Epithelial cell of proximal tubule (primary cell): ENCODE measurements at regions not wholly inside any gene's neighbourhood (a gene's known extent, or its start where the extent isn't known, plus 50 kb on each side); places are given as distances from the start of the nearest gene placed in this dataset.

Experiments used
- DNase-seq: peaks from one replicate; pipeline ENCODE4 v3.0.0-alpha.2; 2011; ENCODE audit warnings: low read depth
- H3K4me3 ChIP-seq: 2 replicates; pipeline ENCODE4 v1.5.1; 2011; ENCODE audit warnings: low read depth, mild to moderate bottlenecking, low read length
- TF ChIP-seq, protein P1 (sequence below): conservative IDR thresholded peaks from 2 replicates; pipeline ENCODE4 v1.5.1; 2012; ENCODE audit warnings: low read depth, mild to moderate bottlenecking, low read length

DNA sequence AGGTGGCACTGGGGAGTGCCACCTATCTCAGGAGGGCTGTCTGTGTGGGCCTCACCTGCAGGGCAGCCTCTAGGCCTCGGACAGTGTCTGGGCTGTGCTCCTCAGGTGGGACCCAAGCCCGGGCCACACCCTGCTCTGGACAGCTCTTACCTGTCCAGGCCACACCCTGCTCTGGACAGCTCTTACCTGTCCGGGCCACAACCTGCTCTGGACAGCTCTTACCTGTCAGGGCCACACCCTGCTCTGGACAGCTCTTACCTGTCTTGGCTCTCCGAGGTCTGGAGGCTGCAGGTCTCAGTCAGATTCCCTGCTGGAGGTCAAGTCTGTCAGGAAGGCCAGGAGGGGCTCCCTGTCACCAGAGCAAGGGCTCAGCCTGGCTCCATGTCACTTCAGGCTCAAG, 80.6 kb downstream of the LINGO1 start:
- TF ChIP-seq, protein P1, sequence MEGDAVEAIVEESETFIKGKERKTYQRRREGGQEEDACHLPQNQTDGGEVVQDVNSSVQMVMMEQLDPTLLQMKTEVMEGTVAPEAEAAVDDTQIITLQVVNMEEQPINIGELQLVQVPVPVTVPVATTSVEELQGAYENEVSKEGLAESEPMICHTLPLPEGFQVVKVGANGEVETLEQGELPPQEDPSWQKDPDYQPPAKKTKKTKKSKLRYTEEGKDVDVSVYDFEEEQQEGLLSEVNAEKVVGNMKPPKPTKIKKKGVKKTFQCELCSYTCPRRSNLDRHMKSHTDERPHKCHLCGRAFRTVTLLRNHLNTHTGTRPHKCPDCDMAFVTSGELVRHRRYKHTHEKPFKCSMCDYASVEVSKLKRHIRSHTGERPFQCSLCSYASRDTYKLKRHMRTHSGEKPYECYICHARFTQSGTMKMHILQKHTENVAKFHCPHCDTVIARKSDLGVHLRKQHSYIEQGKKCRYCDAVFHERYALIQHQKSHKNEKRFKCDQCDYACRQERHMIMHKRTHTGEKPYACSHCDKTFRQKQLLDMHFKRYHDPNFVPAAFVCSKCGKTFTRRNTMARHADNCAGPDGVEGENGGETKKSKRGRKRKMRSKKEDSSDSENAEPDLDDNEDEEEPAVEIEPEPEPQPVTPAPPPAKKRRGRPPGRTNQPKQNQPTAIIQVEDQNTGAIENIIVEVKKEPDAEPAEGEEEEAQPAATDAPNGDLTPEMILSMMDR, result no peak

DNA sequence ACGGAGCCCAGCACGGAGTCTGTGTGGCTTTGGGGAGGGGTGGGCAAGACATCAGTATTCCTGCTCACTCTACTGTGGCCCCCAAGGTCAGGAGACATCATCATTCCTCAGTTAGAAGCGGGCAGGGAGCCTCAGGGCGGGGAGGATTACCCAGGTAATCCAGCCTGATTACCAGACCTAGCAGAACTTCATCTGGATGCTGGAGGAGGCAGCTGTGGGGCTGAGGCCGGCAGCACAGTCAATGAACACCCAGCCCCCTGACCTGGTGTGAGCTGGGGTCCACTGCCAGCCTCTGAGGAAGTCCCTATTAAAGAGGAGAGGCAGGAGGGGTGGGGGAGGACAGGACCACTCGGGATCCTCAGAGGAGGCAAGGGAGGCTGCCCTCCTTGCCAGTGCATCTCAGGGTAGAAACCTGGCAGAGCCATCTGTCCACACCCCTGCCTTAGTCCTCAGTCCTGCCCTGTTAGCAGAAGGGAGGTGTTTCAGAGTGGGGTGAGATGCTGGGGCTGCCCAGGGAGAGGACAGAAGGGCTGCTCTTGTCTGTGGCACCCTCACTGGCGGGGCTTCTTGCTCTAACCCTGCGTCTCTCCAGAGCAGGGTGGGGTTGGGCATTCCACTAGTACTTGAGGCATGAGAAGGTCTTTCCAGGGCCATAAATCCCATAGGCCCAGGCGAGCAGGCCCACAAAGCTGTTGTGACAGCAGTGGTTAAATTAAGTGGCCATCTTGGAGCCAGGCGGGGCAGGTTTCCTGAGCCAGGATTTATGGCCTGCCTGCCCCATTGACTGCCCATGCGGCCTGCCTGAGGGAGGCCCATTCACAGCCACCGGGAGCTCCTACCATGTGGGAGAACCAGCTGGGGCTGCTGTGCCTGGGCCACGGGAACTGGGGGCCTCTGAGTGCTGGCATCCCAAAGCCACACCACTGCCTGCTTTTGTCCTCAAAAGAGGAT, 82.1 kb downstream of the LINGO1 start:
- no peak for DNase-seq
- no peak overlapping the region for H3K4me3 ChIP-seq
- TF ChIP-seq, protein P1, result no peak

More for the DNA sequence above, 80.6 kb downstream of the LINGO1 start:
- H3K4me3 ChIP-seq, result no peak overlapping the region
- DNase-seq, result no peak

DNA sequence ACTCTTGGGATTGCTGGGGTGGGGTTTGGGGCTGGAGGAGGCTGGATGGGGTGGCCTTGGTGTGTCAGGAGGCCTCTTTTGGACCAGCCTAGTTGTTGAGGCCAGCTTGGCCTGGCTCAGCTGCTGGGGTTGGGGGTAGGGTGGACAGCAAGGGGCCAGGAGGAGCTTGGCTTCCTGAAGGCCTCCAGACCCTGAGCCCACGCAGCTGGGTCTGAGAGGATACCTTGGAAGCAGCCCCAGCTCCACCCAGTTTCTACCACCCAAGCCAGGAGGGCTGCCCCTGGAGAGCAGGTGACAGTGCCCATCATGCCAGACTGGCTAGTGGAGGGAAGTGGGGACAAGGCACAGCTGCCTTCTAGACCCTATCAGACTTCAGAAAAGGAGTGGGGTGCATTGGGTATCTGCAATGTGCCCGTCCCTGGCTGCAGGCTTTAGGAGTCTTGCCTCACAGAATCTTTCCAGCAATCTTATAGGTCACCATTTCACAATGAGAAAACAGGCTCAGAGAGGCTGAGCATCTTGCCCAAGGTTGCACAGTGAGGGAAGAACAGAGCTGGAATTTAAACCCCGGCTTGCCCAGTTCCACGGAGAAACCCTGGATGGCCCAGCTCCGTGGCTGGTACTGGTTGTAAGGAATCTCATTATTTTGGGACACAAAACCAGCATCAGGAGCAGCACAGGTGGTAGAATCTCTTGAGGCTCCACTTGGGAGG, 83.0 kb downstream of the LINGO1 start:
- DNase-seq, result no peak
- H3K4me3 ChIP-seq, result no peak overlapping the region
- TF ChIP-seq, protein P1, result no peak

DNA sequence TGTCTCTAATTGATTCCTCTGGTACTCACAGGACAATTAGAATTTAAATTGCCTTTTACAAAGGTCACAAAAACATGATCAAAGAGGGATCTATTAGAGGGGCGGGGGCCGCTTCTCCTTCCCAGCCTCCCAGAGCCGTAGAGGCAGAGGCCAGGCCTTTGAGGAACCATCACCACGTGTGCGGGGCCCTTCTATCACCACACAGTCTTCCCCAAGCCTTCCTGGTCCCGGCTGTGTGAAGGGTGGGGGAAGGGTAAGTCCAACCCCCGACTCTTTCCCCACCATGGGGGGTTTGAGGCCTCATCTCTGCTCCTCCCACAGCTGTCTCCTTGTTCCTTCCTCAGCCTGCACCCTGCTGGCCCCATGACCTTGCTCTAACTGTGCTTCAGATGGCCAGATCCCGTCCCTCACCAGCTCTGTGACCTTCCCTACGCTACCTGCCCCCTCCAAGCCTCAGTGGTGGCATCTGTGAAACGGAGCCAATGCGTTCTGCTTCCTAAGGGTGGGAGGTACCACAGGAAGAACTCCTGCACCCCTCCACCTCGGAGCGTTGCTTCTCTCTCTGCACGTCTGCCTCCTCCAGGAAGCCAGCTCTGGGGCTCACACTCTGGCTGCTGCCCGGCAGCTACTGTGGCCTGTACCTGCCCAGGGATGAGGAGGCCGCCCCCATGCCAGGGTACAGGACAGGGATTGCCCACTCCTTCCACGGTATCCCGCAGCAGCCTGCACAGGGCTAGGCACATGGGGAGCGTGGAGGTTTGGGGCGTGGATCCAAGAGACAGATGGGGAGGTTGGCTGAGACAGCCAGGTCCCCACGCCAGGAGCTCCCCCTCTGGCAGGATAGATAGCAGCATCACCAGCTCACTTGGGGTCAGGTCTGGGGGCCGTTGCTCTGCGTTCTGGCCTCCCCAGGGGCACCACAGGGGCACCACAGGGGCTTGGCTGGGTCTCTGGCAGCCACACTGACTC, 83.8 kb downstream of the LINGO1 start:
- TF ChIP-seq, protein P1, result no peak
- no peak overlapping the region for H3K4me3 ChIP-seq
- no peak for DNase-seq

DNA sequence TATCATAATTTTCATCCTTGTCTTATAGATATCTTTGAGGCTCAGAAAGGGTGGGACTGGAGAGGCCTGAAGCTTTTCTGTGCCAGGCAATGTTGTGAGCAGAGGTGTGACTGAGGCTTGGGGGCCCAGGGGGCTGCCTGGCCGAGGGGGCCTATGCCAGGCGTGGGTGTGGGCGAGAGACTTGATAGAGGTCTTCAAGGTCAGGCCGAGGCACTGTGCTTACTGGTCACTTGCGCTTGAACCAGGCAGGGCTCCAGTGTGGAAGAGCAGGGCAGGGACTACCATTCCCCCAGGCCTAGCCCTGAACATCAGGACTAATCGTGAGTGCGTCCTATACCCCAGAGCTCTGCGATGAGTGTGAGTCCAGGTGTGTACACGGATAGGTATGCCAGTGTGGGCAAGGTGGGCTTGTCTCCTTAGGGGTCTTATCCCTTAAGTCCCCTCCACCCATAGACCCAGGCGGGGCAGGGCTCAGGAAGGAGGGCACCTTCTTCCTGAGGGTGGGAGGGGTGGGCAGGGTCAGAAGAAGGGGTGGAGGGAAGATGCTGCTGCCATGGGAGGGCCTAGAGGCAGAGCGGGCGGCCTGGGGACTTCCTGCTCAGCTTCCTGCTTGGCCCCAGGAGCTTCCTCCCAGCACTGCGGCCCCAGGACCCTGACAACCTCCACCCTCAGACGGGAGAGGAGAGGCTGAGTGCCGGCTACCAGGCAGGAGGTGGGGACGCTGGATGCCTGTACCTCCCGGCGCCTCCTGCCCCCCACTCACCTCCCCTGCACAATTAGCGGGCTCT, 84.7 kb downstream of the LINGO1 start:
- H3K4me3 ChIP-seq, result no peak overlapping the region
- DNase-seq, result no peak
- TF ChIP-seq, protein P1, result no peak

DNA sequence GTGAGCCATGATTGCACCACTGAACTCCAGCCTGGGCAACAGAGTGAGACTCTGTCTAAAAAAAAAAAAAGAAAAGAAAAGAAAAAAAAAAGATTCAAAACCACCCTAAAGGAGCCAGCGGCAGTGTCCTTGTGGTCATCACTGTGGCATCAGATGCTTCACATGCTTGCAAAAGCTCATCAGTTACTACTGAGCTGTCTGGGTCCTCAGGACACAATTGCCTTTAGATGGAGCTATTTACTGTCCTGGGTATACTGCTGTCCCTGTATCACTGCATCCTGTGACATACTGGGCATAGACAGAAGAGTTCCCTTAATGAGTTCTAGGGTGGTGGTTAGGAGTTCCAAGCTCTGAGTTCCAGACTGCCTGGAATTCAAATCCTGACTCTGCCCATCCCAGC, 85.8 kb downstream of the LINGO1 start:
- no peak for DNase-seq
- TF ChIP-seq, protein P1, result no peak
- no peak overlapping the region for H3K4me3 ChIP-seq
